ENCODE measurements at regions not wholly inside any gene's neighbourhood (a gene's known extent, or its start where the extent isn't known, plus 50 kb on each side); places are given as distances from the start of the nearest gene placed in this dataset.

DNA sequence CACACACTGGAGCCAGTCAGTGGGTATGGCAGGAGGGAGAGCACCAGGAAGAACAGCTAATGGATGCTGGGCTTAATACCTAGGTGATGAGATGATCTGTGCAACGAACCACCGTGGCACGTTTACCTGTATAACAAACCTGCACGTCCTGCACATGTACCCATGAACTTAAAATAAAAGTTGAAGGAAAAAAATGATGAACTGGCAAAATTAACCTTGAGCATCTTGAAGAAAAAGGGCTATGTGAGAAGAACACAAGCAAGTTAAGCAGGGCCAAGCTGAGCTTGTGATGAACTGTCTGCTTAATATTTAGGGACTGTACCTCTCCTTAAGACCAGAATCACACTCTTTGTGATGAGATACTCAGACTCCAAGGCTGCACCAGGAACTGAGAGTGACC, 70.0 kb downstream of the TTC6 start:
- H3K27ac Mint-ChIP-seq: no peak overlapping the region
- peaks cover 33% of the 10 kb centered on the region for H3K4me1 Mint-ChIP-seq (ENCODE audit: low read depth)
- DNase-seq: no peak
- no peaks in the 10 kb centered on the region; the same call in 1 of the 2 replicates for H3K27me3 Mint-ChIP-seq (ENCODE audit: insufficient read depth)
- H3K36me3 Mint-ChIP-seq (ENCODE audit: low read depth): peaks cover 9% of the 10 kb centered on the region; the same call in 1 of the 2 replicates
- no peak overlapping the region for H3K4me3 Mint-ChIP-seq
- no peaks in the 10 kb centered on the region; the same call in 1 of the 2 replicates for H3K9me3 Mint-ChIP-seq
- no peak for TF ChIP-seq CTCF (IDR thresholded peaks at IDR 0.05)

DNA sequence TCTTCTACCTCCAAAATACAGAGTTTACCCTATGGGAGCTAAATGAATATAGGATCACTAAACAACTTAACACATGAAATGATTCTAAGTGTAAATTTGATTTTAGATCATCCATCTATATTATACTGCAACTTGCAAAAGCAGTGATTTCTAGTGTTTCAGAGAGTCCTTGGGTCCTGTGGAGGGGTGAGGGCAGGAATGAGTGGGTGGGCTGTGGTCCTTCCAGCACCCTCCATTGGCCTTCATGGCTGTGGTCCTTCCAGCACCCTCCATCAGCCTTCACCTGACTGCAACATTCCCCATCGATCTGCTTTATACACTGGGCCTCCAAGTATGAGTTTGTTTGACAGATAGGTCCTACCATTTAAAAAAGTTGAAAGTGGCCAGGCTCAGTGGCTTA, 70.5 kb downstream of the TTC6 start:
- no peaks in the 10 kb centered on the region for H3K9me3 Mint-ChIP-seq
- H3K4me1 Mint-ChIP-seq (ENCODE audit: low read depth): peaks cover 33% of the 10 kb centered on the region
- H3K36me3 Mint-ChIP-seq (ENCODE audit: low read depth): peaks cover 9% of the 10 kb centered on the region; the same call in 1 of the 2 replicates
- DNase-seq: no peak
- no peak overlapping the region for H3K4me3 Mint-ChIP-seq
- TF ChIP-seq CTCF (IDR thresholded peaks at IDR 0.05): no peak
- no peaks in the 10 kb centered on the region; the same call in 1 of the 2 replicates for H3K27me3 Mint-ChIP-seq (ENCODE audit: insufficient read depth)
- H3K27ac Mint-ChIP-seq: no peak overlapping the region

DNA sequence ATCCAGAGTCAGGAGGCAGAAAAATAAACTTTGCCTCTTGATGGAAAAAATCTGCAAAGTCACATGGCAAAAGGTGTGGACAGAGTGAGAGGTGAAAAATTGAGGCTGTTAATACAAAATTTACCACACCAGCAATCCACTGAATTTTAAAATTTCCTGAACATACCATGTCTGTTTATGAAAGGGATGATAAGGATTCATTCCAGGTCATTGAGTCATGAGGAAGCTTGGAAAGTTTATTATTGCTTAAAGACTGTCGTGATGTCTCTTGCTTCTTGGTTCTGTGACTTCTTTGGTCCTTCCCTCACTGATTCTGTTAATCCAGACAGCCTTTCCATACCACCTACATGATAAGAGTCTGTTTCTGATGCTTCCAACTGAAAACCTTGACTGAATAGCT, 73.2 kb downstream of the TTC6 start:
- Mint-ChIP-seq H3K36me3 (ENCODE audit: low read depth) (peaks cover 4% of the 10 kb centered on the region; the same call in 1 of the 2 replicates), H3K27ac (peak overlapping the region; percentile 23; the same call in 1 of the 2 replicates), H3K4me3 (peak overlapping the region; percentile 6; the same call in 1 of the 2 replicates), H3K4me1 (ENCODE audit: low read depth) (peaks cover 41% of the 10 kb centered on the region), H3K9me3 (no peaks in the 10 kb centered on the region), H3K27me3 (ENCODE audit: insufficient read depth) (no peaks in the 10 kb centered on the region; the same call in 1 of the 2 replicates)
- peak; percentile 55 for DNase-seq
- TF ChIP-seq CTCF (IDR thresholded peaks at IDR 0.05): no peak

GRCh38 chr14:37669242-37669641, 73.8 kb downstream of the TTC6 start:
- peak; percentile 22; the same call in 1 of the 2 replicates for TF ChIP-seq CTCF (IDR thresholded peaks at IDR 0.05)
- Mint-ChIP-seq H3K9me3 (no peaks in the 10 kb centered on the region), H3K27me3 (ENCODE audit: insufficient read depth) (no peaks in the 10 kb centered on the region; the same call in 1 of the 2 replicates), H3K27ac (peak overlapping the region; percentile 23; the same call in 1 of the 2 replicates), H3K4me1 (ENCODE audit: low read depth) (peaks cover 41% of the 10 kb centered on the region), H3K4me3 (no peak overlapping the region; the same call in 1 of the 2 replicates), H3K36me3 (ENCODE audit: low read depth) (no peaks in the 10 kb centered on the region; the same call in 1 of the 2 replicates)
- no peak for DNase-seq

DNA sequence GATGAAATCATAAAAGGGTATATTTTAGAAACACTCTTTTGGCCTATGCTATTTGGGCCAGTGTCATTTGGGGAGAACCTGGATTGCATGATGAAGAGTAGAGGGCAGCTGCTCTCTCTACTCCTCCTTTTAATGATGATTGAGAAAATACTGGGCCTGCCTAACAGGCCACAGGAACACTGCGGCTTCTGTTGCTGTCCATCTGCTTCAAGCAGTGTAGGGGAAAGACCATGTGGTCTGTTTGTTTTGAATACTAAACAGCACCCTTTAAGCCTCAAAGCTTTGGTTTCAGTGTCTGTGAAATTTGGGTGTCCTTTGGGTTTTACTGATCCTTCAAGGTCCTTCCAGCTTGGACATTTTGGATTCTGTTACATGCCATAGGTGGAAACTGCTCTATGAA, 78.0 kb downstream of the TTC6 start:
- TF ChIP-seq CTCF (IDR thresholded peaks at IDR 0.05): no peak
- H3K27ac Mint-ChIP-seq: no peak overlapping the region

More for the DNA sequence above, 78.0 kb downstream of the TTC6 start:
- Mint-ChIP-seq H3K4me3 (no peak overlapping the region), H3K4me1 (ENCODE audit: low read depth) (peaks cover 36% of the 10 kb centered on the region), H3K9me3 (no peaks in the 10 kb centered on the region), H3K27me3 (ENCODE audit: insufficient read depth) (no peaks in the 10 kb centered on the region), H3K36me3 (ENCODE audit: low read depth) (no peaks in the 10 kb centered on the region)
- DNase-seq: no peak
